SK-N-DZ (cell line): ENCODE measurements at regions not wholly inside any gene's neighbourhood (a gene's known extent, or its start where the extent isn't known, plus 50 kb on each side); places are given as distances from the start of the nearest gene placed in this dataset.
"Not testable (repeated sequence)": the region's sequence is repeated elsewhere in the genome, so short reads cannot be mapped to it uniquely, and the experiment has no call there.

Source experiments
- DNase-seq: peaks from one replicate; pipeline ENCODE4 v3.0.0-alpha.2; 2015; ENCODE audit warnings: low spot score

DNA sequence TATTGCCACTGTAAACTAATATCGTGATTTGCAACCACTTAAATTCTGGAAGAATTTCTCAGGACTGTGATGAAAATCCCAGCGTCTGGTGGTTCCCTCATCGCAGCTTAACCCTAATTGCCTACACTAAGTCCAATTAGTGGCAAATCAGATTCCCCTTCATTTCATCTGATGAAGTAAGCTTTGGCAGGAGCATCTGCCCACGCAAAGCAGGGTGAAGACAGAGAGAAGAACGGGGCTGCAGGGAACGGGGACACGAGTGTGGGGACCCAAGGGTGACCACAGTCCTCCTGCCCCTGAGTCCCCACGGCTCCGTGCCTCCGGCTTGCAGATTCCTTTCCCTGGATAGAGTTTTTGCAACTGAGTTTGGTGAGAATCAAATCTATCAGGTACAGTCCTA lies 159.5 kb downstream of the LY86 start:
- no peak for DNase-seq

DNA sequence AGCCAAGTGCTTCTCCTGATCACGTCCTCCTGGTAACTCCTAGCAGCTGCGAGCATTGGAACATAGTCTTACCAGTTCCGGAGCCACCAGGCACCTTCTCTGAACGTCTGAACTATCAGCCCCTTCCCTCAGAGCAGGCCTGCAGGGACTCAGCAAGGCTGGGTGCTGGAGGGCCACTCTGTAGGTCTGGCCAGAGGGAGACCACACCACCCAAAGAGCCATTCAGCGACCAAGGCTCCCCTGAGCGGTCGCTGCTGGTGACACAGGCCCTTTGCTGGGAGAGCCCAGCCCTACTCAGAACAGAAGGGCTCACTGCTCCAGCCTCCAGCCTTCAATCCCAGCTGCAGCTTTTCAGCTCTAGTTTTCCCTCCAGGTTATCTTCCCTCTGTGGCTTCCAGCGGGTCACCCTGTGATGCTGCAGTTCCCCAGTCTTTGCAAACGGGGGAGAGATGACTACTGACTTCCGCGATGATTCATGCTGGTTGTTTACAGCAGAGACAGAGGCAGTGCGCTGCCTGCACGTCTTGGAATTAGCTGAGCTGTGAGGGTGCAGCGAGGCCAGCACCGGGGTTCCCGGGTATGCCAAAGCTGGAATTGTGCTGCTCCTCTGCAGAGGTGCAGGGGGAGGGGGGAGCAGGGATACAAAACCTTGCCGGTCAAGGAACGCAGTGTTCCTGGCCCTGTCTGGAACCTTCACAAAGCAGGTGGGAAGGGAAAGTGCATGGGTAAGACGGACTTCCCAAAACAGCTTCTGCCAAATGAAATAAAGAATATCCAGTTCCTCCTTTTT lies 161.4 kb downstream of the LY86 start:
- DNase-seq: no peak

DNA sequence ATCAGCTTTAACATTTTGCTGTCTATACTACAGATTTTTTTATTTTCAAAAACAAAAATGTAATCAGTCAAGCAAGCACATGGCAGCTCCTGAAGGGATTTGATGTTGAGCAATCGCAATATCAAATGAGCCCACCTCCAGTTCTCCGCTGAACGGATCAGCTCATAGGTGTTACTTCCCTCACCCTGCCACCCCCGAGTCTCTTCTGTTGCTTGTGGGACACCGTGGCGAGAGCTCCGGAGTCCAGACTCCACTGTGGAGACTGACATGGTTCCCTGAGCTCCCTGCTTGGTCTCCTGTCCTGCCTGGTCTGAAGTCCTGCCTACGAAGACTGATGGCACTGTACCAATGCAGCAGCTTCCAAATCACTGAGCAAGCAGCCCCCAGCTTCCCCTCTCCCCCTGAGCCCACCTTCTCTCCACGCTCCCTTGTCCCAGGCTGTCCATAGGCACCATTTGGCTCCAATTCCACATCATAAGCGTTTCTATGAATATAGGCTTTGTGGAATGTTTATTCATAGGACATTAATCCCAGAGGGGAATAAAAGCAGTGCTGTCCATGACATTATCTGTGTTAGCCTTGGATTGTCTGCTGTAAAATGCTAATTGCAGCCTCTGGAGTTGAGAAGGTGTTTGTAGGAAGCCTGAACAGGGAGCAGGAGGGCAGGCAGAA lies 162.2 kb downstream of the LY86 start:
- DNase-seq: no peak

DNA sequence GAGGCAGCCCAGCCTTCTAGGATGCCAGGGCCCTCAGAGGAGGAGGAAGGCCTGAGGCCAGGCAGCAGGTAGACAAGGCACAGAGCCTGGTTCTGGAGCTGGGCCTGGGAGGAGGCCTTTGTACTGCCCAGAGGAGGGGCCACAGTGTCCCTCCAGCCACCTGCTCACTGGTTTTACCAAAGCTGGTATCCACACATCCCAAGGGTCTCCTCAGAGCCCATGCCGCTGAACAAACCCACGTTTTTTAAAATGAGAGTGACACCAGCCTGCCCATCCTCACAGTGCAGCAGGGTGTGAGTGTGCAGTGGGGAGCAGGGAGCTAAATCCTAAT lies 162.7 kb downstream of the LY86 start:
- no peak for DNase-seq

DNA sequence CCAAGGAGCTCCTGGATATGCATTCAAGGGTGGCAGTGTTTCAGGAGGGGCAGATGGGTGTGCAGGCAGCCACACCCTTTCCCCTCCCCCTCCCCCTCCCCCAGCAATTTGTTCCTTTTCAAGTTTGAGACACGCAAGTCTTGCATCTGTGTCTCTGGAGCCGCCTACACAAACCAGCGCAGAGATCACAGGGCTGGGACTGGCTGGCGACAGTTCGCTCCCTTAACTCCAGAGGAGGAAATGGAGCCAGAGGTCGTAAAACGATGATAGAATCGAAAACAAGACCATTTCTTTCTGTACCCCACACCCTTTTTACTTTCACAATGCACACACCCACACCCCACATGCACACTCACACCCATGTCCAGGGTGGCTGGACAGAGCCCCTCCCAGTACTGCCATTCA lies 163.1 kb downstream of the LY86 start:
- DNase-seq: no peak

DNA sequence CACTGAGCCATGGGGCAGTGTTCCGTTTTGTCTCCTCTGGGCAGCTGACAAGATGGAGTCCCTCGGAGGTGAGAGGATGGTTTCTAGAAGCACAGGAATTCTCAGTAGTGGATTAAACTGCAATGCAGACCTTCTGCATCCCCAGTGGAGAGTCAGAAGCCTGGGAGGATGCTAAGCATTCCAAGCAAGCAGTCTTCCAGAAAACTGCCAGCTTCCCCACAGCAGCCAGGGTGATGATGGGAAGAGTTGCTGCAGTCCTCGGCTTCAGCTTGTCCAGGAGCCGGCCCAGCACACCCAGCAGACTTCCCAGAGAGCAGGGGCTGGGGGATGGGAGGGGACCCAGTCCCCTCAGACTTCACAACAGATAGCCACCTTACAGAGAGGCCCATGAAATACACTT lies 163.6 kb downstream of the LY86 start:
- DNase-seq: no peak

DNA sequence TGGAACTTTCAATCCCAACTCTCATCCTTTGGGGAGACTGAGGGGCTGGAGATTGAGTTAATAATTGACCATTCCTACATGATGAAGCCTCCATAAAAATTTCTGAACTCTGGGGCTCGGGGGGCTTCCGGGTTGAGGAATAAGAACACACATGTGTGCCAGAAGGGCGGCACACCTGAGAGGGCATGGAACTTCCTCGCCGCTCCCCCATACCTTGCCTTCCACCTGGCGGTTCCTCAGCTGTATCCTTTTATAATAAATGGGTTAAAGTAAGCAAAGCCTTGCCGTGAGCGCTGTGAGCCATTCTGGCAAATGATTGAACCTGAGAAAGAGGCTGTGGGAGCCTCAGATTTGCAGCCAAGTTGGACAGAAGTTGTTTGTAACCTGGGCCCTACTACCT lies 164.8 kb downstream of the LY86 start:
- DNase-seq: no peak

DNA sequence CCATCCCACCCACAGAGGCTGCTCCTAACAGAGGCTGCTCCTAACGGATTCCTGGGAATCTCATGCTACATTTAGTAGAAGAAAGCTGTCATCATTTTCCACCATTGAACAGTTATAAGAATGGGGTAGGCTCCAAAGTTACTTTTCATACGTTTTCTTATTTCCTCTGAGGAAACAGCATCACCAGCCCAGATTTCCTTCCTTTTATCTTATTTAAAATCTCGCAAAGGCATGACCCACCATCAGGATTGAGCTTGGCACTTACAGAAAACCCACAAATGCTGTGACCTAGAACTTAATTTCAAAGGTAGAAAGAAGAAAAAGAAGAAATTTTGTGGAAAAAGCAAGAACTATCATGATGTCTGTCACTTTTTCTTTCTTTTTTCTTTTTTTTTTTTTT lies 168.0 kb downstream of the LY86 start:
- DNase-seq: no peak

DNA sequence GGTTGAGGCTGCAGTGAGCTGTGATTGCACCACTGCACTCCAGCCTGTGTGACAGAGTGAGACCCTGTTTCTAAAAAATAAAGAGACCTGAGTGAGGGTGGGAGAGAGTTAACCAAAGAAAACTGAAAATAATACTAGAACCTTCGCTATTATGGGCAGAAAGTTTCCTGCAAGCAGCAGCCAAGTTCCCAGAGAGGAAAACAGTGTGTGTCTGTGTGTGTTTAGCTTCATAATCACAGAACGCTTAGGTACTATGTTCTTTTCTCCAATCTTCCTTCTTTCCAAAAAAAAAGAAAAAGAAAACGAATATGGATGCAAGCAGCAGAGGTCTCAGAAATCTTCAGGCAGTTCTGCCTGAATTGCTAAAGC lies 170.0 kb downstream of the LY86 start:
- DNase-seq: no peak

DNA sequence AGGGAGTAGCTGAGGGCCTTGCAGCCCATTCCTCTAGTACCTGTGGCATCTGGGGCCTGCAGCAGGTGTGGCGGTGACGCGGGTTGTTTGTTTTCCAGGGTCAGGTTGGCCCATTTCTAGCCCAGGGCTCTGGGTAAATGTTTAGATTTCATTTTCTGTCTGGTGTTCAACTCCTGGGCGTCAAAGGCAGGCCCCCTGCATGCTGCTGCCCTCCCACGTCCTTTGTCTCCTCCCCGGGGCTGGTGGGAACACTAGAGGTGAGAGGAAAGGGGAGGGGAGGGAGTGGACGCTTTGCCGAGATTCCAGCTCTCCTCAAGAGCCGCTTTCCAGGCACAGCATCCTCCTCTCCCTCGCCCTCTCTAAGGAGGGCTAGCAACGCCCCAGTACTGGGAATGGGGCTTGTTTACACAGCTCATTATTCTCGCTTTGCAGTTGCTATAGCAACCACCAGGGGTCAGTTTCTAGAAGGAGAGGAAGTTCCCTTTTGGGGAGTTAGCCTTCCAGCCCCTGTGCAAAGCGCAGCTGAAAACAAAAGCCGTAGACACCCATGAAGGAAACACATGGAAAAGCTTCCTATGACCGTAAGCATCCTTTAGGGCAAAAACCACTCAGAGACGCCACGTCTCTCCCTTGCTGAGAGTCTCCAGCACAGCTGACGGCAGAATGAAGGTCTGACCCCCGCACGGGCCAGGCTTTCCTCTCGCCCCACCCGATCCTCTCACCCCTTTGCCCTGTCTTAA lies 170.6 kb downstream of the LY86 start:
- peak; percentile 7 for DNase-seq

DNA sequence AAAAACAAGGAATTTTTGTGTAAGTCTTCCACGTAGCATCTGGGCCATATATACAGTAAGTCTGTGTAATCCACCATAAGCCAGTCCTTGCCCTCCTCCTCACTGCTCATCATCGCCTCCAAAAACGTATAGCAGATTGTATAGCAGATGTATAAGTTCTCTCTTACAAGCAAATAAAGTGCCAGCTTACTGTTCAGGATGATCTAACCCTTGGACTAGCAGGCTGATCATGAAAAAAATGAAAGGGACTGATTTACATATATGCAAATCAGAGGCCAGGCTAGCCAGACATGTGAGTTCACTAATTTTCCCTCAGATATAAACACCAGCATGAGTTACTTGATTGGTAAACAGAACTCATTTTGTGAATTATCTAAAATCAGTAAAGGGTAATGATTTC lies 171.5 kb downstream of the LY86 start:
- no peak for DNase-seq

DNA sequence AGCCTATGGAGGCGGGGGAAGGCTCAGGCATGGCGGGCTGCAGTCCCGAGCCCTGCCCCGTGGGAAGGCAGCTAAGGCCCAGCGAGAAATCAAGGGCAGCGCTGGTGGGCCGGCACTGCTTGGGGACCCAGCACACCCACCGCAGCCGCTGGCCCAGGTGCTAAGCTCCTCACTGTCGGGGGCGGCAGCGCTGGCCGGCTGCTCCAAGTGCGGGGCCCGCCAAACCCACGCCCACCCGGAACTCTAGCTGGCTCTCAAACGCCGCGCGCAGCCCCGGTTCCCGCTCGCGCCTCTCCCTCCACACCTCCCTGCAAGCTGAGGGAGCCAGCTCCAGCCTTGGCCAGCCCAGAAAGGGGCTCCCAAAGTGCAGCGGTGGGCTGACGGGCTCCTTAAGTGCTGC lies 174.0 kb downstream of the LY86 start:
- not testable (repeated sequence) for DNase-seq

DNA sequence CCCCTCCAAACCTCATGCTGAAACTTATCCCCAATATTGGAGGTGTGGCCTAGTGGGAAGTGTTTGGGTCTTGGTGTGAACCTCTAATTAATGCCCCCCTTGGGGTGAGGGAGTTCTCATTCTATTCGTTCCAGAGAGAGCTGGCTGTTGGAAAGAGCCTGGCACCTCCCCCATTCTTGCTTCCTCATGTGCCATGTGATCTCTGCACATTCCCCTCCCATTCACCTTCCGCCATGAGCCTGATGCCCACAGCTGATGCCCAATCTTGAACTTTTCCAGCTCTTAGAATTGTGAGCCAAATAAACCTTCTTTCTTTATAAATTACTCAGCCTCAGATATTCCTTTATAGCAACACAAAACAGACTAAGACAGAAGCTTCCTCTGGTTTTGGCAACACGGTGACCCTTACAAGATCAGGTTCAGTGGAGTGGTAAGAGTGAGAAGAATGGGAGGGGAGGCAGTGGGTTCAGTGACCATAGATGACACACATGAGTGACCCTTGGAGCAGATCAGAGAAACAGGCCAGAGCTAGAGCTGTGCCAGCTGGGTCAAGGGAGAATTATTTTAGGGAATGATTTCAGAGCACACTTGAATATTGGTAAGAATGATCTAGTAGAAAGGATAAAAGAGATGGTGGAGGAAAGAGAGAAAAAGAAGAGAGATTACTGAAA lies 176.4 kb downstream of the LY86 start:
- no peak for DNase-seq

DNA sequence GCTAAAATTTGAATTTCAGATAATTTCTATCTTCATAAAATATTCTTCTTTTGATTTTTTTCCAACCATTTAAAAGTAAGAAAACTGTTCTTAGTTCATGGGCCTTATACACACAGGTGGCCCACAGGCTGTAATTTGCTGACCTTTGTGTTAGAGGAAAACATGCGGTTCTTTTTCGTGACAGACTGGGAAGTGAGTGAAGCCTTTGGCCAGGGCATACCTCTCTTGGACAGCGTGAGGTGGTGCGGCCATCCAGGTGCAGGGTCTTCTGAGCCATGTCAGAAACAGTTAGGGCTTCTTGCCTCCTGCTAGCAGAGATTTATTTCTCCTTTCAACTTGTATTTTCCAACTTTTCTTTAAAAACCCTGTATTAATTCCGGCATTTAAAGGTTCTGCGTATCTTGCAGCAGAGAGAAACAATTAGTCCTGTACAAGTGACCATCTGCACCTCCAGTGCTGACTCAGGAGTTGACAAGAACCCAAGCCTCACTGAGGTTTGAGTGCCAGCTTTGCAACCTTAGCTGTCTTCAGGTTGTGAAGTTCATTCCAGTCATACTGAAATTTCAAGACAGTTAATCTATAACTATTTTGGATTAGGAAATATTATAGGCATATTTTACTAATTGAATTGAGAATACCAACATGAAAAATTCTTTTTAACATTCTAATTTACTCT lies 177.8 kb downstream of the LY86 start:
- no peak for DNase-seq

DNA sequence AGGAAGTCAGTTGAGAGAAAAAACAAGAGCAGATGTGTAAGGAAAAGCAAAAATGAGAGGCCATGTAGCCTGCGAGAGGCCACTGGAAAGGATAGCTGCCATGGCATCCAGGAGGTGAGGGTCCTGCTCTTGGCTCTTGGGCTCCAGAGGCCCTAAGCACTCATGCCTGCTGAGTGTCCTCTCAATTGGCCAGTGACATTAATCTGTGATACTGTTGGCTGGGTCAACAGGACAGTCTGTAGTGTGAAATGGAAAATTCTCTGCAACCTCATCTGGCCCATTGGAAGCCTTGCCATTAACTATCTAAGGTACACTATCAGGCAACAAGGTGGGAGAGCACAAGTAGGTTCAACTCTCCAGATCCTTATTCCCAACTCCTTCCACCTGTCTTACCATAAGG lies 180.9 kb downstream of the LY86 start:
- DNase-seq: no peak

DNA sequence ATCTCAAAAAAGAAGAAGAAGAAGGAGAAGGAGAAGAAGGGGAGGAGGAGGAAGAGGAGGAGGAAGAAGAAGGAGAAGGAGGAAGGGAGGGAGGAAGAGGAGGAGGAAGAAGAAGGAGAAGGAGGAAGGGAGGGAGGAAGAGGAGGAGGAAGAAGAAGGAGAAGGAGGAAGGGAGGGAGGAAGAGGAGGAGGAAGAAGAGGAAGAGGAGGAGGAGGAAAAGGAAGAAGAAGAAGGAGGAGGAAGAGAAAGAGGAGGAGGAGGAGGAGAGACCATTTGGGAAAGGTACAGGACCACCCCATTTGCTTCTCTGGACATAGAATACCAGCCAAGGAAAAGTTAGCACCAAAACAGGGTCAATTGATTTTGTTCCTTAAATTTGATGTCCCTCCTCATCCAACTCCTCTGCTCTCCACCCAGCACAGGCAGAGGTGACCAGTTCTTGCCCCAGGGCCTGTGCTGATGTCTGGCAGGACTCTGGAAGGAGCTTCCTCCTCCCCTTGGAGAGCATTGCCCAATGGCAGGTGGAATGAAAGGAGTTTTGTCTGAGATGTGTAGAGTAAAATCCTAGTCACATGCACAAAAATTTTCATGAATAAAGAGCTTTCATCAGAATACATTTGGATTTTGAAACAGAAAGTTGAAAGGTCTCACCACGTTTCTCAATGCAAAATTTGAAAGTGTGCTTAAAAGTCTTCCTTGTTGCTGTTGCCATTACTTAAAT lies 182.9 kb downstream of the LY86 start:
- no peak for DNase-seq

DNA sequence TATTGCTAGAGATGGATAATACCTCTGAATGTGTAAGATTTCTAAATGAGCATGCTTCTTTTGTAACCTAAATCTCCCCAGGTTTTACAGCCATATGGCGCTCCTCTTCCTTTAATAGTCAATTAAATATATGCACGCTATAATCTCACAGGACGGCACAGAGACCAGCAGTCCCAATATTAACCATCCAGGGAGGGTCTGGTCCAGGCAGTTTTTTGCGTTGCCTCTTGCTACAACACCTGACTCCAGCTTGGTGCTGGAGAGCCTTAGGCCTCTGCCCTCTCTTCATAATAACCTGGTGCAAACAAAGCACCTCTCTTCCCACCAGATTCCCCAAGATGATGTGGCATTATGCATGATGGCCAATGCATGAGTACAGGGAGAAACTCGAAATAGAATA lies 183.4 kb downstream of the LY86 start:
- no peak for DNase-seq

DNA sequence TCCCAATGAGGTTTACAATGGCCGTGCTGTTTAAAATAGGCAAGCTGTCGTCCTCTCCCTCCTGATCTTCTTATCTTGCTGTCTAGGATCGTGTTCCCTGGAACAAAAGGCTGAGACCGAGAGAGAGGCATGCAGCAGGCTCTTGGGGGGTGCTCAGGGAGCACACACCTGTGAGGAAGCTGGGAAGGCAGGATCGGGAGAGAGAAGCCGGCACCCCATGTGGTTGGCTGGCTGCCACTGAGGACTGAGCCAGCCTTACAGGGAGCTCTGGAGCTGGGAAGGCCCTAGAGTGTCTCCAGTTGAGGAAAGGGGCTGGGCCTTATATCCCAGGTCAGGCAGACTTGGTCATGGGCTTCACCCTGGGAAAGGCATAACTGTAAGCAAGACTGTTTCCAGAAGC lies 184.2 kb downstream of the LY86 start:
- no peak for DNase-seq

DNA sequence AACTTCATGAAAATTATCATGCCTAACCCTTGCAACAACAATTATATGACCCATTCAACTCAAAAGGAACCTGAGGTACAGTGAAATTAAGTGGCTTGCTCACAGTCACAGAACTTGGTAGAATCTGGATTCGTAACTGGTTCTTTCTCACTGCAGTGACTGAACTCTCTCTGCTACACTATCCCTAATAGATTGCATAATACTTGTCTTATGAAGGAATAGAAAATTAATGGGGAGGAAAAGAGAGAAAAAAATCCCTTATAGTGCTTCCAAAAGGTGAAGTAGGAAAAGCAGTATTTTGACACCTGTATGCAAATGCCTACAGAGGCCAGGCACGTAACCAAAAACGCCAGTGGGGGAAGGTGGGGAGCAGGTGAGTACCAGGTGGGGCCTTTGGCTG lies 186.6 kb downstream of the LY86 start:
- no peak for DNase-seq

DNA sequence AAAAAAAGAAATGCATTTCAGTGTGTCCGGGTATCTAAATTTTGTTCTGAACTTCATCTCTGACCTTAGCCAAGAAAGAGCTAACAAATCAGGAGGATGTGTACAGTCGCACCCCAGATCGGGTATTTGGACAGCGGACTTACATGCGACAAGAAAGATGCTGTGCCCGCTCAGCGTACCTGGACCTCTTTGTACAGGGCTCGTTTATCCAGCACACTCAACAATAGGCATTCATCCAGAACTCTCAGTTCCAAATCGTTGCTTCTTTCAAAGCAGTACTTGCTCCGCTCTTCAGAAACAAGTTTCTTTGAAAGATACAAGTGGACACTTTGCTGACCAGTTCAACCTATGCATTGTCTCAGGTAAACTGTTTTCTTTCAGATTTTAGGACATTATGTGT lies 191.7 kb downstream of the LY86 start:
- DNase-seq: no peak

DNA sequence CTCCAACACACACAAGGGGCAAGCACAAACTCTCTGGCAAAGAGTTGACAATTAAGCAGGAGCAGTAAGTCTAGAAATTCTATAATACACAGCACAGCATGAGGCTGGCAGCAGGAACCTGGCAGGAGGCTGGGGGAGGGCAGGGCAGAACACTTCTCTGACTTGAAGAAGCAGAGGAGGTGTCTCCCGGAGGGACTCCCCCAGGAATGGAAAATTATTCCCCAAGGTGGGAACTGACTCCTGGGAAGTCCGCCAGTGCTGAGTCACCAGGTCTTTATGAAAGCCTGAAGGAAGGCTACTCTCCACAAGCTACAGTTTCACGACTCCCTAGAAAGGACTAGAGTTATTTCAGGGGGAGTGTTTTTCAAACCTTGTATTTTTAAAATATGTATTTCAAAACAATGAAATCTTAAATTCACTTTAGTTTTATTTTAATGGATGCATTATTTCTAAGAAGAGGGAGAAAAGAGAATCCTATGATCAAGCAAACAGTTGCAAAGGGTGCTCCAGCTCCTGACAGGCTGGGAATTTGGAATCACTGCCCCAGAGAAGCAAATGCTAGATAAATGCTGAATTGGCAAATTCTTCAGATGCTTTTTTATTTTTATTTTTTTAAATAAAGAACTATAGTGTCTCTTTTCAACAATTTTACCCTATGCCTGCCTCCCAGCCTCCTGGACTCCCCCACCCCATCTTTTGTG lies 192.8 kb downstream of the LY86 start:
- DNase-seq: no peak
